Hypothalamus (tissue), 51 donors: ENCODE measurements at regions not wholly inside any gene's neighbourhood (a gene's known extent, or its start where the extent isn't known, plus 50 kb on each side); places are given as distances from the start of the nearest gene placed in this dataset.
"Not testable (repeated sequence)": the region's sequence is repeated elsewhere in the genome, so short reads cannot be mapped to it uniquely, and the experiment has no call there.

Experiments used
- DNase-seq, 51 donors: peaks; one replicate each; lab custom pipeline; 2025; lab: John Stamatoyannopoulos, UW

- no peak for DNase-seq
These were observed 74.4 kb upstream of the TWIST2 start for GRCh38 chr2:238773472-238773871.

GRCh38 chr2:238774071-238774470 is 73.8 kb upstream of the TWIST2 start:
- DNase-seq: no peak

DNA sequence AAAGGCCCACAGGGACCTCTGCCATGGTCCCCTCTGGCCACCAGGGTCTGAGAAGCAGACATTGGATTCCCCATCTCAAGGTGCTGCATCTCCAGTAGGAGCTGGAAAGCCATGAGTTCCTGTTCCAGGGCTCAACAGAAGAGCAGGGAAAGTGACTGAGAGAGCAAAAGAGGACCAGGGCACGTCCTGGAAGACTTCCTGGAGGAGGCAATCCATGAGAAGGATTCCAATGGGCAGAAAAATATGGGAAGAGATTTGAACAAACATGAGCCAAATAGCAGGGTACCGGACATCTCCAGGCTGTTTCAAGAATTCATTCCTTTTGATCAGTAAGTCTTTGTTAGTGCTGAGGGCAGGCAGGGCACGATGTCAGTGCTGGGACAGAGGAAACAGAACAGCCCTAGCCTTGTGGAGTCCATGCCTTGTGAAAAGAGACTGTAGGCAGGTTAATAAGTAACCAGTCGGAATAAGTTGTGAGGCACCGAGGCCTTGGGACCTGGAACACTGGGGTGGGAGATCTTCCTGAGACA is 72.8 kb upstream of the TWIST2 start:
- no peak for DNase-seq

DNA sequence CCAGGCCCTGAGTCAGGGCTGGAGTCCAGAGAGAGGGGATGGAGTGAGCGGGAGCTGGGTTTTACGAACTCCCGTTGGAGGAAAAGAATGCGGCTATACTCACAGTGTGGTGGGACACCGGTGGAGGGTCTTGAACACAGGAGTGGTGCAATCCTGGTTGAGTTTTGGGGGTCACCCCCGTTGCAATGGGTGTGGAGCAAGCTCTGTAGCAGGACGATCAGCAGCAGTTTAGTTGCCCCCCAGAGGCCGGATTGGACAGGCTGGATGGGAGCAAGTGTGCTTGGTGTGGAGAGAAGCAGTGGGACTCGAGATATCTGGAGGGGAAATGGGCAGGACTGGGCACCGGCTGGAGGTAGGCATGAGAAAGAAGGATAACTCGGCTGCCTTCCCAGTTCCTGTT is 72.3 kb upstream of the TWIST2 start:
- no peak for DNase-seq

- DNase-seq: no peak
These were observed 71.7 kb upstream of the TWIST2 start for GRCh38 chr2:238776003-238776760.

DNA sequence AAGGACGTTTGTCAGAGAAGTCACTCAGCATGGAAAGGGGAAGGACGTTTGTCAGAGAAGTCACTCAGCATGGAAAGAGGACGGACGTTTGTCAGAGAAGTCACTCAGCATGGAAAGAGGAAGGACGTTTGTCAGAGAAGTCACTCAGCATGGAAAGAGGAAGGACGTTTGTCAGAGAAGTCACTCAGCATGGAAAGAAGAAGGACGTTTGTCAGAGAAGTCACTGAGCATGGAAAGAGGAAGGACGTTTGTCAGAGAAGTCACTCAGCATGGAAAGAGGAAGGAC is 71.2 kb upstream of the TWIST2 start:
- DNase-seq: not testable (repeated sequence)

DNA sequence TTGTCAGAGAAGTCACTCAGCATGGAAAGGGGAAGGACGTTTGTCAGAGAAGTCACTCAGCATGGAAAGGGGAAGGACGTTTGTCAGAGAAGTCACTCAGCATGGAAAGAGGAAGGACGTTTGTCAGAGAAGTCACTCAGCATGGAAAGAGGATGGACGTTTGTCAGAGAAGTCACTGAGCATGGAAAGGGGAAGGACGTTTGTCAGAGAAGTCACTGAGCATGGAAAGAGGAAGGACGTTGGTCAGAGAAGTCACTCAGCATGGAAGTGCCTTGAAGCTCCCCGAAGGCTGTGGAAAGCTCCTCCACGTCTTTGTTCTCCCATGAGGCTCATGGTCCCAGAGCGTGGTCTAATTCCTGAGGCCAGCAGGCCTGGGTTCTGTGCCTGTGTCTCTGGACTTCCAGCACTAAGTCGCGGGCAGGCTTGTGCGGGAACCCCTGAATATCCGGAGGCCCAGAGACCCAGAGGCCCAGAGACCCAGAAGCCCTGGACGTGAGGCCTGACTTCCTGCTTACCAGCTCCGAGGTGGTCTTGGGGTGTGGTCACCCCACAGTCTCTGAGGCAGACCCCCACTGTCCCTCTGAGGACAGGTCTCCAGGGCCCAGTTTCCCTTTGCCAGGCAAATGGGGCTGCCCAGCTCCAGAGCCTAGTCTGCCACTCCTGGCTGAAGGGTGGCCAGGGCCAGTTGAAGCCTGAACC is 70.4 kb upstream of the TWIST2 start:
- no peak for DNase-seq

GRCh38 chr2:238784671-238785527 is 63.0 kb upstream of the TWIST2 start:
- peak in 38 of 51 donors; percentile 9 to 73 (median 36) for DNase-seq

DNA sequence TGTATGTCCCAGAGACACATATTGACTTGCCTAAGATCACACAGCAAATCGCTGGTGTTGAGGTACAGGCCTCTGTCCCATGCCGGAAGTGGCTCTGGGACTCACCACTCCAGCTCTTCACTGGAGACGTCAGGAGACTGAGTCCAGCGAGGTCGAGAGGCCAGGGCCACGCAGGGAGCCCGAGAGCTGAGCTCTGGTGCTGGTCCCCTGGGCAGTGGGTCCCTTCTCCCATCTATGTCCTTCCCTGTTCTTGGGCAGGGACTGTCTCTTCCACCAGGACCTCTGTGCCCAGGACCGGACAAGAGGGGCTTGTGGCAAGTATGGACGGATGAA is 62.4 kb upstream of the TWIST2 start:
- no peak for DNase-seq

GRCh38 chr2:238786379-238786778 is 61.5 kb upstream of the TWIST2 start:
- no peak for DNase-seq

DNA sequence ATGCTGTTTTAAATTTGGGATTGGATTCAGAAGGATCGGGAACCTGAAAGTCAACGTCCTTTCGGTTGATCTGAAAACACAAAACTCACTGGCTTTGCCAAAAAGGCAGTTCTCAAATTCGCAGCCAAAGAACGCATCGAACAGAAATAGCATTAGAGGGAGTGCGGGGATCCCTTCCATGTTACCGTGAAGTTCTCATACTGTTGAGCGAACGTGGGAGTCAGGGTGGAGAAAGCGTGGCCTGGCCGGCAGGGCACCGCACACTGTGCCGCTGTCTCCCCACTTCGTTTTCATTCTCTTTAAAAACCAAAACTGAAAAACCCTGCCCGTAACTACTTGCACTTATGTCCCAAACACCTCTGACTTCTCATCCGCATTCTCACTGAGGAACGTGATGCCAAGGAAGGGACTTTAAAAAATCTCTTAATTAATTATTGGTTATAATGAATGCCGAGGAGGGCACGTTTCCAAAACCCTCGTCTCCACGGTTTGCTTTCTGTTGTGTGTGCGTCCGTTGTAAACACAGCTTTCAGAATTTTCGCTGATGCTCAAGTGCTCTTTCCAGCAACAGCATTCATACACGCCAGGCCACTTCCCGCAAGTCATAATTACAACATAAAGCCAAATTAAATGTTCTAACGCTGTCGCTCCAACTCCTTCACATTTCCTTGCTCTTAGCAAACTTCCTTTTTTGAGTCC is 60.9 kb upstream of the TWIST2 start:
- no peak for DNase-seq

DNA sequence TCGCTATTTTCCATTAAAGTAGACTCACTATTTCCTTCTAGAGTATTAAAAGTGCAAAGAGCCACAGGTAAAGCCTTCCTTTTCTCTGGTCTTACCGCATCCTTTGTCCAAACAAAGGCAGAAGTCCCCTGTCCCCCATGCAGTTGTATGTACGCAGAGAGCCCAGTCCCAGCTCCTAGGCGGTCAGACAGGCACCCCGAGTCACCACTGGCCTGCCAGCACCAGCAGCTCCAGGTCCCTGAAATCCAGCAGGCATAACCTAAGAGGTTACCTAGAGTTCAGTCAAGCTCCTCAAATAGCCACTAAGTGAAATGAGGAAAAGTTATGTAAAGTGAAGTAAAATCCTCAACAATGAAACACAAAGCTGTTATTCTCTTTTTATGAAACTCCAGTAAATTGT is 60.4 kb upstream of the TWIST2 start:
- no peak for DNase-seq

DNA sequence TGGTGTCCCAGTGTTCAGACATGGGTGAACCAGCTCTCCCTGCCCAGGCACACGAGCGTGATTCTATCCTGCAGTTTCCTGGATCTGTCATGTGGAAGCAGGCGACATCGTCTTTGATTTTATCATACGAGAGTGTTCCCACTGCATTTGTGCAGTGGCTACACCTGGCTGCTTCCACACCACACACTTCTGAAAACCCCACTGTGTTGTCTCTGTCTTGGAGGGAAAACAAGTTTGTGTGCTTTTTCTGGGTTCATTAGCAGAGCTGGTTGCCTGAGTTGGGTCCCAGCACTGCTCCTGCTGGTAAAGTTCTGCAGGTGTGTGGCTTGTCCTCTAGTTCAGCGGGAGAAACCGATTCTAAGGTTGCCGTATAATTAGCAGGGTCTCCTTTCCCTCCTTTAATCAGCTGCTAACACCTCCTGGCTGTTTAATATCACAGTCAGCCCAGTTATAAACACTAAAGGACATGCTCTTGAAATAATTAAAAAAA is 58.5 kb upstream of the TWIST2 start:
- DNase-seq: no peak

- peak in 2 of 51 donors; percentile 9 to 20 for DNase-seq
These were observed 57.6 kb upstream of the TWIST2 start for GRCh38 chr2:238790126-238790832.

DNA sequence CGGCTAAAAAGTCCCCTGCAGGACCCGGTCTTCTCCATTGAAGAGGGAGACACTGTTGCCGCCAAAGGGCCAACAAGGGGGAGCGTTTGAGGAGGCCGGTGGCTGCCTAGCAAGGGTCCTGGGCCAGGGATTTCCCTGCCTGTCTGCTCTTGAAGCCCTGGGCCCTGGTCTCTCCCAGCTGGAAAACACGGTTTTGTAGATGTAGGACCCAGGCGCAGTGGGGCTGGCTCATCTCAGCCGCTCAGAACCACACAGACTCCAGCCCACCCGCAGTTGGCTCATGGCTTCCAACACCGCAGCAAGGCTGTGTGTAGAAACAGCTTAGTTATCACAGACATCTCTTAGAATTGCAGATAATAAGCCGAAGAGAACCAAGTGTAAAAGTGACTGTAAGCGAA is 57.1 kb upstream of the TWIST2 start:
- peak in 1 of 51 donors; percentile 46 for DNase-seq

GRCh38 chr2:238791354-238791753 is 56.5 kb upstream of the TWIST2 start:
- no peak for DNase-seq

- no peak for DNase-seq
These were observed 54.6 kb upstream of the TWIST2 start for GRCh38 chr2:238793306-238793705.

DNA sequence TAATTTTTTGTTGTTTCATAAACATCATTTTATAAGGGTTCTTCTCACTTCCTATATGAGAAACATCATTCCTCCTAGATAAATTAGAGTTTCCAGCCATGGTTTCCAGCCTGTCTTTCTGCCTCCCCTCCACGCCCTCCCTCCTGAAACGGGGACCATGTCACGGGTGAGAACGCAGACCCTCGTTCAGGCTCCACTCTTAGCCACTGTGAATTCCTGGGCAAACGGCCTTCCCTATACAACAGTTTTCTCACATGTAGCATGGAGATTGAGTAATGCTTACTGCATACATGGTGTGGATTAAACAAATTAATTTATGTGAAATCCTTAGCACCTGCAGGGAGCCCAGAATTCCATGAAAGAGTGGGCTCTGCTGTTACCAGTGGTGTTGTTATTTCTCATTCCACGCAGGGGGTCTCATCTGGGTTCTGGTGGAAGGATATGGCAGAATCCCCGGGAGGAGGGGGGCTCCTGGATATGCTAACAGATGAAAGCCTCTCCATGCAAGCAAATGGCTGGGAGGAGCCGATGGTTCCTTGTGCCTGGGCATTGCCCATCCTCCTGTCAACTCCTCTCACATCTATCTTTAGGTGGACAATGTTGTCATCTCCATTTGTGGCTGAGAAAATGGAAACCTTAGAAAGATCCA is 54.0 kb upstream of the TWIST2 start:
- no peak for DNase-seq

DNA sequence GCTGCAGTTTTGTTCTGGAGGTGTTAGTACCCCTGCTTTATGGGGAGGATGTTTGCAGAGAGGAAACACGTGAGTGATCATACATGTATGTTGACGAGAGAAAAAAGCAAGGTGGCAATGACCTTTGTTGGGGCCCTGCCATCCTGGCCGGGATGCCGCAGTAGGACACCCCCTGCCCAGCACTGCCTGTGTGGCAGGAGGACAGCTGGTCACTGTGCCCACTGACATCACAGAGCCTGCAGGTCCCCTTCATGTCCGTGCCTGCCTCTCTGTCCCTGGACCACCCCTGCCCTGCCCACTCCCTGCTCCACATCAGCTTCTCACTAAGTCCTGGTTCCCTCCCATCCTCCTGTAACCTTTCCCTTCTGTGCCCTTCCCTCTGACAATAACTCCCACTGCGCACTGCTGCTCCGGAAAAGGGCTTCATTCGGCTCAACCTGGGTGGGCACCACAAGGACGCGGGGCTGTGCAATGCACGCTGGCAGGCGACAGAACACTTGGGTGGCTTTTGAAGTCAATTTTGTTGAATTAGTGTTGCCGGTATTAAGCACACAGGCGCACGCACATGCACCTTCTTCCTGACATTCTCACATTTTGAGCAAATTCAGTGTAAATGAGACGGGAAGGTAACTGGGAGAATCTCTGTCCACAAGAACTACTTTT is 51.5 kb upstream of the TWIST2 start:
- DNase-seq: no peak
